Activated naive CD8-positive, alpha-beta T cell treated with anti-CD3 and anti-CD28 coated beads, Interleukin-2, amount 50 U/mL, for 24 hours (primary cell): ENCODE measurements at regions not wholly inside any gene's neighbourhood (a gene's known extent, or its start where the extent isn't known, plus 50 kb on each side); places are given as distances from the start of the nearest gene placed in this dataset.

Experiments used
- ATAC-seq: fragments of 150-1000 bp; cut with Tn5 transposase; one replicate; pipeline ENCODE4 v1.10.0; 2021
- DNase-seq: peaks from one replicate; pipeline ENCODE4 v3.0.0; 2021
- H3K27ac Mint-ChIP-seq: one replicate; pipeline ENCODE4 v1.8.0; 2021; ENCODE audit warnings: mild to moderate bottlenecking, mixed read lengths
- H3K27me3 Mint-ChIP-seq: one replicate; pipeline ENCODE4 v1.8.0; 2021; ENCODE audit warnings: mixed read lengths
- H3K36me3 Mint-ChIP-seq: one replicate; pipeline ENCODE4 v1.8.0; 2021; ENCODE audit warnings: low read depth, mixed read lengths
- H3K4me1 Mint-ChIP-seq: one replicate; pipeline ENCODE4 v1.8.0; 2021; ENCODE audit warnings: mixed read lengths
- H3K4me3 Mint-ChIP-seq: one replicate; pipeline ENCODE4 v1.8.0; 2021; ENCODE audit warnings: mild to moderate bottlenecking, moderate library complexity, mixed read lengths
- H3K9me3 Mint-ChIP-seq: one replicate; pipeline ENCODE4 v1.8.0; 2021; ENCODE audit warnings: mixed read lengths

DNA sequence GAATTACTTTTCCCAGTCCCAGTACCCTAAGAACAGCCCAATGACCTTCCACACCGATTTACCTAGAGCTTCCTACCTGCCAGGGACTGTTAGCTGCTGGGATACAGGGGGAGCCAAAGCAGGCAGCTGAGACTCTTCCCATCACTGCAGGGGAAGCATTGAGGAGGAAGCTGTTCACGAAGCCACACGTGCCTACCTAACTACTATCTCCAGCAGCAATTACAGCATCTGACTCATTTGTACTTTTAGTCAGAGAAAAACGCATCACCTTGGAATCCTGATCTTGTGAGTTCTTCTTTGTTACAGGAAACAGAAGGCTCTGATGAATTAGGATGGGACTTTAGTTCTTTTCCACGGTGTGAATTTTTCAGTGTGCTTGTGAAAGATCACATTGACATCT lies 113.7 kb upstream of the DHX40 start:
- no peaks in the 10 kb centered on the region for H3K9me3 Mint-ChIP-seq
- no peak overlapping the region for H3K27ac Mint-ChIP-seq
- H3K4me3 Mint-ChIP-seq = no peak overlapping the region
- no peaks in the 10 kb centered on the region for H3K36me3 Mint-ChIP-seq
- no peaks in the 10 kb centered on the region for H3K4me1 Mint-ChIP-seq
- DNase-seq (no peak), ATAC-seq (no peak)
- no peaks in the 10 kb centered on the region for H3K27me3 Mint-ChIP-seq

DNA sequence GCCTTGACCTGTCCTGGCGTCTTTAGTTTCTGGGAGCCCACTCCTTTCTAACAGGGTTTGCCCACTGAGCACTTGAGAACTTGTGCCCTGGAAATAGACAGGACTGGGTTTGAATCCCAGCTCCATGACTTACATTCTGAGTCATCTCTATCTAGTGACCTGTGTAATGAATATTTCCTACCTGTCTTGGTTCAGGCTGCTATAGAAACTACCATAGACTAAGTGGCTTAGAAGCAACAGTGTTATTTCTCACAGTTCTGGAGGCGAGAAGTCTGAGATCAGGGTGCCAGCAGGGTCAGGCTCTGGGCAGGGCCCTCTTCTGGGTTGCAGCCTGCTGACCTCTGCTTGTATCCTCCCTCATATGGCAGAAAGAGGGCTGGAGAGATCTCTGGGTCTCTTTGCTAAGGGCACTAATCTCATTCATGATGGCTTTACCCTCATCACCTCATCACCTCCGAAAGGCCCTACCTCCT lies 110.7 kb upstream of the DHX40 start:
- Mint-ChIP-seq H3K27ac (no peak overlapping the region), H3K9me3 (no peaks in the 10 kb centered on the region), H3K27me3 (no peaks in the 10 kb centered on the region), H3K4me3 (no peak overlapping the region), H3K4me1 (no peaks in the 10 kb centered on the region), H3K36me3 (no peaks in the 10 kb centered on the region)
- DNase-seq (no peak), ATAC-seq (no peak)

DNA sequence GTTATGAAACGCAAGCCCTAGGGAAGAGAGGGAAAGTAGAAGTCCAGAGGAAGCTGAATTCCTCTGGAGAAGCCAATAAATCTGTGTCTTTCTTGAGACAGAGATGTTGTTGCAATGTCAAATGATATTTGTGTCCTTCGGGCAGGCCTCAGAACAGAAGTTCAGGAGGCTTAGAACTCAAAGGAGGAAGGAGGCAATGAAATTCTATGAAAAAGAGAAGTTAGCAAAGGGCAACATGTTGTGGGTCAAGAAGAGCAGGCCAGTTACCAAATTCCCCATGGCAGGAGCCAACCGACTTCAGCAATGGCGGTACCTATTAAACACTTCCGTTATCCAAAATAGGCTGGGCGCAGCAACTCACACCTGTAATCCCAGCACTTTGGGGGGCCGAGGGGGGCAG lies 109.0 kb upstream of the DHX40 start:
- ATAC-seq = no peak
- Mint-ChIP-seq H3K27ac (no peak overlapping the region), H3K9me3 (no peaks in the 10 kb centered on the region), H3K36me3 (no peaks in the 10 kb centered on the region), H3K27me3 (no peaks in the 10 kb centered on the region), H3K4me1 (no peaks in the 10 kb centered on the region), H3K4me3 (no peak overlapping the region)
- DNase-seq = no peak

DNA sequence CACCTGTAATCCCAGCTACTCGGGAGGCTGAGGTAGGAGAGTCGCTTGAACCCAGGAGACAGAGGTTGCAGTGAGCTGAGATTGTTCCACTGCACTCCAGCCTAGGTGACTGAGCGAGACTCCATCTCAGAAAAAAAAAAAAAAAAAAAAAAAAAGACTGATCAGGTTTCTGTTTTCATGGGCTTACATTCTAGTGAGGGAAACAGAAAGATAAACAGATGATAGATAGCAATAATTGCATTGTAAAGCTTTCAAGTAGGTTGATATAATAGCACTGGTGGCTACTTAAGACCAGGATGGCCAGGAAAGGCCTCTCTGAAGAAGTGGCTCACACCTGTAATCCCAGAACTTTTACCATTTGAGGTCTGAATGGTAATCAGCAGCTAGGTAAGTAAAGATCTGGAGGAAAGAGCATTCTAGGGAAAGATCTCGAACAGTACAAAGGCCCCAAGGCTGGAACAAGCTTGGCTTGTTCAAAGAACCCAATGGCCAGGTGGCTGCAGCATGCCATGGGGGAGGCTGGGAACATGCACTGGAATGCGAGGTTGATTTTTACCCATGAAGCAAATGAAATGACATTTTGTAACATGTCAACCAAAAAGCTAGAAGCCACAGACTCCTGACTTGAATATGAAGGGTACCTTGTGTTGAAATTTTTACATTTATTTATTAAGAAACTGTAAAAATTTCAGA lies 108.3 kb upstream of the DHX40 start:
- Mint-ChIP-seq H3K27me3 (no peaks in the 10 kb centered on the region), H3K27ac (no peak overlapping the region)
- no peak for ATAC-seq

DNA sequence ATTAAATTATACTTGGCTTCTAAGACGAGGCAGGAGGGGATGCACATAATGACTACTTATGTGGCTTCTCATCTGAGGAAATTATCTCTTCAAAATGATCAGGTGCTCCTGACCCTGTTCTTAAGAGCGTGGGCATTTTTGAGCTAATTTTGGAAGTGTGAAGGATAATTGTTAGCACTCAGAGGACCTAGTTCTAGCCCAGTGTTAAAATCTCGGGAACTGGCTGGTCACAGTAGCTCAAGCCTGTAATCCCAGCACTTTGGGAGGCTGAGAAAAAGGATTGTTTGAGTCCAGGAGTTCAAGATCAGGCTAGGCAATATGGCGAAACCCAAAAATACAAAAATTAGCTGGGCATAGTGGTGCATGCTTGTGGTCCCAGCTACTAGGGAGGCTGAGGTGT lies 103.0 kb upstream of the DHX40 start:
- Mint-ChIP-seq H3K27me3 (no peaks in the 10 kb centered on the region), H3K27ac (no peak overlapping the region), H3K36me3 (no peaks in the 10 kb centered on the region), H3K4me3 (no peak overlapping the region), H3K9me3 (no peaks in the 10 kb centered on the region), H3K4me1 (no peaks in the 10 kb centered on the region)
- DNase-seq (no peak), ATAC-seq (no peak)

More for the DNA sequence above, 108.3 kb upstream of the DHX40 start:
- Mint-ChIP-seq H3K36me3 (no peaks in the 10 kb centered on the region), H3K9me3 (no peaks in the 10 kb centered on the region), H3K4me1 (no peaks in the 10 kb centered on the region), H3K4me3 (no peak overlapping the region)
- no peak for DNase-seq

DNA sequence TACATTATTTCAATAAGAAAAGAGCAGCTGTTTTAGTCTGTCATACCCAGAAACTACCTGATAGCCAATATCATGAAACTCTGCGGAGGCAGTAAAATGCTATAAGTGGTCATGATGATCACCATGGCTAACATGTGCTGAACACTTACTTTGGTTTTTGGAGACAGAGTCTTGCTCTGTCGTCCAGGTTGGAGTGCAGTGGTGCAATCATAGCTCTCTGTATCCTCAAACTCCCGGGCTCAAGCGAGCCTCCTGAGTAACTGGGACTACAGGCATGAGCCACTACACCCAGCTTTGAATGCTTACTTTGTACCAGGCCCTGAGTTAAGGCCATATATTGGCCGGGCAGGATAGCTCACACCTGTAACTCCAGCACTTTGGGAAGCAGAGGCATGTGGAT lies 101.2 kb upstream of the DHX40 start:
- H3K9me3 Mint-ChIP-seq = no peaks in the 10 kb centered on the region
- H3K27me3 Mint-ChIP-seq = no peaks in the 10 kb centered on the region
- H3K4me3 Mint-ChIP-seq = no peak overlapping the region
- no peaks in the 10 kb centered on the region for H3K36me3 Mint-ChIP-seq
- no peak for DNase-seq
- ATAC-seq = no peak
- H3K4me1 Mint-ChIP-seq = peaks cover 14% of the 10 kb centered on the region
- no peak overlapping the region for H3K27ac Mint-ChIP-seq

DNA sequence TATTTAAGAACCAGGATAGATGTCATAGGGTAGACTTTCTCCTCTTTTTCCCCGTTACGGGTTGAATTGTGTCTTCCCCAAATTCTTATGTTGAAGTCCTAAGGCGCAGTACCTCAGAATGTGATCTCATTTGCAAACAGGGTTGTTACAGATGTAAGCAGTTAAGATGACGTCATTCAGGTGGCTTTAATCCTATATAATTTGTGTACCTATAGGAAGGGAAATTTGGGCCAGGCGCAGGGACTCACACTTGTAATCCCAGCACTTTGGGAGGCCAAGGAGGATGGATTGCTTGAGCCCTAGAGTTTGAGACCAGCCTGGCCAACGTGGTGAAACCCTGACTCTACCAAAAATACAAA lies 99.5 kb upstream of the DHX40 start:
- peaks cover 17% of the 10 kb centered on the region for H3K4me1 Mint-ChIP-seq
- H3K9me3 Mint-ChIP-seq = no peaks in the 10 kb centered on the region
- no peak overlapping the region for H3K4me3 Mint-ChIP-seq
- DNase-seq (no peak), ATAC-seq (no peak)
- no peaks in the 10 kb centered on the region for H3K36me3 Mint-ChIP-seq
- H3K27ac Mint-ChIP-seq = no peak overlapping the region
- no peaks in the 10 kb centered on the region for H3K27me3 Mint-ChIP-seq

DNA sequence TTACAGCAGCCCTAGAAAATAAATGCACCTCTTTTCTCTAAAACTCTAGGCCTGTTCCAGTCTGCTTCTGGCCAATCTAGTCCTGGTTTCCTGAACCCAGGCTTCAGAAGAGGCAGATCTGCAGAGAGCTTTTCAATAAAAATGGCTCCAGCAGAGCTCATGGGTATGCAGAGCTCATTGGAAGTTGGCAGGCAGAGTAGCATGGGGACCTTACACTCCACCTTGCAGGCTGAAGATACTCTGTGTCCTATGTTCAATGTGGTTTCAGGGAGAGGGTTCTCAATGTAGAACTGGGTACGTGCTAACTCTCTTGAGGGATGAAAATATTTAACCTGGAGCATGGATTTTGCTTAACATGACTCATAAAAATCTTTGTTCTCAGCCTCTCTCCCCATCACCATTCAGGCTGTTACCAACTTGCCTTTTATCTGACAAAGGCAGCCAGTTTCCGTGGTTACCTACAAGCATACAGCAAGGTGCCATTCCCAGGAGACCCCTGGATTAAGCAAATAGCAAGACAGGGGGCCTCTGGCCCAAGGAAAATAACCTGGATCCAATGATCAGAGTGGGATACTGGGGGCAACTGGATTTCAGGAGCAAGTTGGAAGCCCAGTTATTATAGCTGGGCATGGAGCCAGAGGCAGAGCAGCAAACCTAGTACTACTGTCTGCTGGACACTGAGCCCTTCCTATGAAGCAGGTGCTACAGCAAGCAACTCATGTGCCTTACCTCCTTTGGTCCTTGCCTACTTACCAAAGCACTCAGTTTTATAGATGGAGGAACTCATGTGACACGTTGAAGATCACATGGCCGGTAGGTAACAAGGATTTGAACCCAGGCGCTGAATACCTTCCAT lies 98.2 kb upstream of the DHX40 start:
- H3K27ac Mint-ChIP-seq = no peak overlapping the region
- DNase-seq (no peak), ATAC-seq (no peak)
- peaks cover 17% of the 10 kb centered on the region for H3K4me1 Mint-ChIP-seq
- H3K4me3 Mint-ChIP-seq = no peak overlapping the region
- no peaks in the 10 kb centered on the region for H3K36me3 Mint-ChIP-seq
- no peaks in the 10 kb centered on the region for H3K9me3 Mint-ChIP-seq
- no peaks in the 10 kb centered on the region for H3K27me3 Mint-ChIP-seq

DNA sequence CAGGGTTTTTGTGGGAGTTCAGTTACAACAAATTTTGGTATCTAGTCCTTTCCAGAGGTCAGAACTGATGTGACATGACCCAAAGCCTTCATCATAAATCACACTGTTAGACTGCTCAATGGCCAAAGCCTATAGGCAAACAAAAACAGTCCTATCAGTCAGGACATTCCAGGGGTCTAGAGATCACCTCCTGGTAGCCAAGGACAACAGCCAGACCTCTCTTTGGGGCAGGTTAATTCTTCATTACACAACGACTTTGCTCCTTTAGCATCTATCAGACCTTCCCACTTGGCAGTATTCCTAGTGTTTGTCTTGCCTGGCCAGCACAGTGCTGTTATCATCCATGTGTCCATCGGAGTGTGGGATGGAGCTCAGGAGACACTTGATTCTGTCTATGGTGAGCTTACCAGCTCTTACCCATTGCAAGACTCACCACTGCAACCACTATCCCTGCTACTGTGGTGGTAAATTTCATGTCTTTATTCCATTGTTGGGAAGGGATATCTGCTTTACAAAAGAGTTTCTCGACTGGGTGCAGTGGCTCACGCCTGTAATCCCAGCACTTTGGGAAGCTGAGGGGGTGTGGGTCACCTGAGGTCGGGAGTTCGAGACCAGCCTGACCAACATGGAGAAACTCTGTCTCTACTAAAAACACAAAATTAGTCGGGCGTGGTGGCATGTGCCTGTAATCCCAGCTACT lies 95.5 kb upstream of the DHX40 start:
- Mint-ChIP-seq H3K27me3 (no peaks in the 10 kb centered on the region), H3K36me3 (no peaks in the 10 kb centered on the region), H3K9me3 (no peaks in the 10 kb centered on the region), H3K27ac (no peak overlapping the region), H3K4me1 (peaks cover 17% of the 10 kb centered on the region), H3K4me3 (no peak overlapping the region)
- DNase-seq (no peak), ATAC-seq (no peak)

DNA sequence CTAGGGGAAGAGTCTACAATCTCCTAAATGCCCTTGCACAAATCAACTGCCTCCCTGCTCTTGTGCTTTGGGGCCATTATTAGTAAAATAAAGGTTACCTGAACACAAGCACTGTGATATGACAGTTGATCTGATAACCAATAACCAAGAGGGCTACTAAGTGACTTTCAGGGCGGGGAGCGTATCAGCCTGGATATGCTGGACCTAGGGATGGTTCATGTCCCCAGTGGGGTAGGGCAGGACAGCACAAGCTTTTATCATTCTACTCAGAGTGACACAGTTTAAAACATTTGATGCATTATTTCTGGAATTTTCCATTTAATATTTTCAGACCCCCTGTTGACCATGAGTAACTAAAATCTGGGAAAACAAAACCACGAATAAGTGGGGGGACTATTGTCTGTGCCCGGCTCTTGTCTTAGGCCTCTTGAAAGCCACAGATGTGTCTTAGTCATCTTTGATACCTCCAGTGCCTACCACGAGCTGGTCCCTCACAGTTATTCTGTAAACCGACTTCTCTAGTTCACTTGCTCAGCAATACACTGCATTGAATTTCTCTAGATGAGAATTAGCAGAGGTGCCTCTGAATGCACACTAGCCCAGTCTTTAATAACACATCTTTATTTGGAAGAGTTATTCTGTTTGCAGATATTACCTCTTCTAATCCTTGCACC lies 94.6 kb upstream of the DHX40 start:
- Mint-ChIP-seq H3K4me3 (no peak overlapping the region), H3K27ac (no peak overlapping the region), H3K27me3 (no peaks in the 10 kb centered on the region), H3K36me3 (no peaks in the 10 kb centered on the region), H3K9me3 (no peaks in the 10 kb centered on the region), H3K4me1 (peaks cover 17% of the 10 kb centered on the region)
- DNase-seq = no peak
- ATAC-seq = peak; percentile 55

DNA sequence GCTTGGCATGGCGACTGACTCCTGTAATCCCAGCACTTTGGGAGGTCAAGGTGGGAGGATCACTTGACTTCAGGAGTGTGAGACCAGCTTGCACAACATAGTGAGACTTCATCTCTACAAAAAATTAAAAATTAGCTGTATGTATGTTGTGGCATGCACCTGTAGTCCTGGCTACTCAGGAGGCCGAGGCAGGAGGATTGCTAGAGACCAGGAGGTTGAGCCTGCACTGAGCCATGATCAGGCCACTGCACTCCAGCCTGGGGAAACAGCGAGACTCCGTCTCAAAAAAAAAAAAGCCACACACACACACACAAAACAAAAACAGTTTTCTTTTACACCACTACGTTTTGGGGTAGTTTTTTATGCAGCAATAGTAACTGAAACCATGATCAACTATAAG lies 89.0 kb upstream of the DHX40 start:
- no peaks in the 10 kb centered on the region for H3K9me3 Mint-ChIP-seq
- H3K36me3 Mint-ChIP-seq = no peaks in the 10 kb centered on the region
- H3K27ac Mint-ChIP-seq = no peak overlapping the region
- no peak for DNase-seq
- no peak for ATAC-seq
- H3K27me3 Mint-ChIP-seq = no peaks in the 10 kb centered on the region
- H3K4me1 Mint-ChIP-seq = no peaks in the 10 kb centered on the region
- no peak overlapping the region for H3K4me3 Mint-ChIP-seq

DNA sequence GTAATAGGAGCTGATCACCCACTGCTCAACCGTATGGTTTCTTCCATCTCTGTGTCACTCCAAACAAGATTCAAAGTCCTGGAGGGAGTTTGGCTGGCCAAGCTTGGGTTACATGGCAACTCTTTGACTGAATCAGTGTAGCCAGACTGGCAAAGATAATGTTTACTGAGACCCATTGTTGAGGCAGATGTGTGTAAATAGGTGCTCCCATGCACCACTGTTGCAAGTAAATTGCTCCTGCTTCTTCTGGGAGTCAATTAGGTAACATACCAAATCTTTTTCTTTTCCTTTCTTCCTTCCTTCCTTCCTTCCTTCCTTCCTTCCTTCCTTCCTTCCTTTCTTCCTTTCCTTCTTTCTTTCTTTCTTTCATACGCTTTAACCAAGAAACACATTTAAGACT lies 86.3 kb upstream of the DHX40 start:
- H3K36me3 Mint-ChIP-seq = no peaks in the 10 kb centered on the region
- H3K27me3 Mint-ChIP-seq = no peaks in the 10 kb centered on the region
- DNase-seq (no peak), ATAC-seq (no peak)
- H3K4me1 Mint-ChIP-seq = peaks cover 4% of the 10 kb centered on the region
- no peak overlapping the region for H3K27ac Mint-ChIP-seq
- H3K4me3 Mint-ChIP-seq = no peak overlapping the region
- H3K9me3 Mint-ChIP-seq = no peaks in the 10 kb centered on the region

DNA sequence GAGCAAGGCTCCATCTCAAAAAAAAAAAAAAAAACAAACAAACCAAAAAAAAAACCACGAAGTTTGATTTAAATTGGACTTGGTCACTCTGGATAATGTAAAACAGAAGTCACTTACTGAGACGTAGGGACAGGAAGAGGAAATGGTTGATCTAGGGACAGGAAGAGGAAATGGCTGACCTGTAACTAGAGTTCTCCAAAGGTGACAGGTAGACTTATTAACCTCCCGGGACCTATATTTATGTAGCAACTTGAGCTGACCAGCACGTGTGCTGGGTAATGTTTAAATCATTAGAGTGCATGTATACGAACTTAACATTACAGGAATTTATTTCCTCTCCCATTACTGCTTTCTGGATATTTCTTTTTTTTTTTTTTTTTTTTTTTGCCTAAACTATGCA lies 81.5 kb upstream of the DHX40 start:
- Mint-ChIP-seq H3K27me3 (peaks cover 4% of the 10 kb centered on the region), H3K4me1 (peaks cover 4% of the 10 kb centered on the region), H3K9me3 (no peaks in the 10 kb centered on the region), H3K4me3 (no peak overlapping the region), H3K27ac (no peak overlapping the region), H3K36me3 (no peaks in the 10 kb centered on the region)
- DNase-seq (no peak), ATAC-seq (no peak)

DNA sequence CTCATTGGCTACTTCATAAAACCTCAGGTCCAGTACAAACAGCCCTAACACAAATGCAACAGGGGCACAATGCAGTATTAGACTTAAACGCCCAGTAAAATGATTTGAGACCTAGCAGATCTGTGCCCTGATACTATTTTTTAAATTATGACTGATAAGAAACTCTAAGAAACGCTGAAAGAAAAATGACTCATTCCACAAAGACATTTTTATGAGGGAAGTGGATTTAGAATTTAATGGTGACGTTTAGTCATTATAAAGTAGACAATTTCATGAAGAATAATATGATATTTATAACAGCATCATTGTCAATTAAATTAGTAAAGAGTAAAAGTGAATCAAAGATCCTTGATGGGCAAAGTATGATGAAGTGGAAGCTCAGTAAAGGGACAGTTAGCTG lies 80.4 kb upstream of the DHX40 start:
- Mint-ChIP-seq H3K36me3 (no peaks in the 10 kb centered on the region), H3K4me3 (no peak overlapping the region), H3K9me3 (no peaks in the 10 kb centered on the region), H3K27me3 (peaks cover 5% of the 10 kb centered on the region), H3K4me1 (peaks cover 4% of the 10 kb centered on the region), H3K27ac (no peak overlapping the region)
- ATAC-seq (no peak), DNase-seq (no peak)
